ENCODE measurements at regions not wholly inside any gene's neighbourhood (a gene's known extent, or its start where the extent isn't known, plus 50 kb on each side); places are given as distances from the start of the nearest gene placed in this dataset.

- DNase-seq (no peak), ATAC-seq (no peak)
- in situ Hi-C loops (cut with MboI; ENCODE audit: low sequenced_read_pairs in 4 of 4) (no loop called here), intact Hi-C loops (cut with DNase I; ENCODE audit: low total_unique reads) (no loop called here)
- no peak for TF ChIP-seq POLR2A (IDR thresholded peaks at IDR 0.05)
- TF ChIP-seq, protein P1, sequence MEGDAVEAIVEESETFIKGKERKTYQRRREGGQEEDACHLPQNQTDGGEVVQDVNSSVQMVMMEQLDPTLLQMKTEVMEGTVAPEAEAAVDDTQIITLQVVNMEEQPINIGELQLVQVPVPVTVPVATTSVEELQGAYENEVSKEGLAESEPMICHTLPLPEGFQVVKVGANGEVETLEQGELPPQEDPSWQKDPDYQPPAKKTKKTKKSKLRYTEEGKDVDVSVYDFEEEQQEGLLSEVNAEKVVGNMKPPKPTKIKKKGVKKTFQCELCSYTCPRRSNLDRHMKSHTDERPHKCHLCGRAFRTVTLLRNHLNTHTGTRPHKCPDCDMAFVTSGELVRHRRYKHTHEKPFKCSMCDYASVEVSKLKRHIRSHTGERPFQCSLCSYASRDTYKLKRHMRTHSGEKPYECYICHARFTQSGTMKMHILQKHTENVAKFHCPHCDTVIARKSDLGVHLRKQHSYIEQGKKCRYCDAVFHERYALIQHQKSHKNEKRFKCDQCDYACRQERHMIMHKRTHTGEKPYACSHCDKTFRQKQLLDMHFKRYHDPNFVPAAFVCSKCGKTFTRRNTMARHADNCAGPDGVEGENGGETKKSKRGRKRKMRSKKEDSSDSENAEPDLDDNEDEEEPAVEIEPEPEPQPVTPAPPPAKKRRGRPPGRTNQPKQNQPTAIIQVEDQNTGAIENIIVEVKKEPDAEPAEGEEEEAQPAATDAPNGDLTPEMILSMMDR (IDR thresholded peaks at IDR 0.05 in 4 of 5, conservative IDR thresholded peaks at IDR 0.05 in 1 of 5) = no peak
- no peak overlapping the region for H3K27ac ChIP-seq
- no peaks in the 10 kb centered on the region for H3K27me3 ChIP-seq
- H3K36me3 ChIP-seq = no peaks in the 10 kb centered on the region
- no peaks in the 10 kb centered on the region for H3K4me1 ChIP-seq
- no peaks in the 10 kb centered on the region for H3K9me3 ChIP-seq
- no peak overlapping the region for H3K4me3 ChIP-seq
These were observed 967.0 kb upstream of the NRXN1 start for GRCh38 chr2:51998890-51999289.

DNA sequence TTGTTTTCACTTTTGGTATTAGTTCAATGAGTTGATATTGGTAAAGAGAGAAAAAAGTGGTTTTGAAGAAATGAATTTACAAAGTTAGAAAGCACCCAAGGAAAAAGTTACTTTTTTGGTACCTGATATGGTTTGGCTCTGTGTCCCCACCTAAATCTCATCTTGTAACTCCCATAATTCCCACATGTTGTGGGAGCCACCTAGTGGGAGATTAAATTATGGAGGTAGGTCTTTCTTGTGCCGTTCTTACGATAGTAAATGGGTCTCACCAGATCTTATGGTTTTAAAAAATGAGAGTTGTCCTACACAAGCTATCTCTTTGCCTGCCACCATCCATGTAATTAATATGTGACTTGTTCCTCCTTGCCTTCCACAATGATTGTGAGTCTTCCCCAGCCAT, 965.6 kb upstream of the NRXN1 start:
- Histone ChIP-seq H3K27ac (no peak overlapping the region), H3K36me3 (no peaks in the 10 kb centered on the region), H3K27me3 (no peaks in the 10 kb centered on the region), H3K9me3 (no peaks in the 10 kb centered on the region), H3K4me1 (no peaks in the 10 kb centered on the region), H3K4me3 (no peak overlapping the region)
- in situ Hi-C loops (cut with MboI; ENCODE audit: low sequenced_read_pairs in 4 of 4) (no loop called here), intact Hi-C loops (cut with DNase I; ENCODE audit: low total_unique reads) (no loop called here)
- DNase-seq = no peak
- TF ChIP-seq, protein P1 (IDR thresholded peaks at IDR 0.05 in 4 of 5, conservative IDR thresholded peaks at IDR 0.05 in 1 of 5) = no peak
- TF ChIP-seq POLR2A (IDR thresholded peaks at IDR 0.05) = no peak
- ATAC-seq = no peak

DNA sequence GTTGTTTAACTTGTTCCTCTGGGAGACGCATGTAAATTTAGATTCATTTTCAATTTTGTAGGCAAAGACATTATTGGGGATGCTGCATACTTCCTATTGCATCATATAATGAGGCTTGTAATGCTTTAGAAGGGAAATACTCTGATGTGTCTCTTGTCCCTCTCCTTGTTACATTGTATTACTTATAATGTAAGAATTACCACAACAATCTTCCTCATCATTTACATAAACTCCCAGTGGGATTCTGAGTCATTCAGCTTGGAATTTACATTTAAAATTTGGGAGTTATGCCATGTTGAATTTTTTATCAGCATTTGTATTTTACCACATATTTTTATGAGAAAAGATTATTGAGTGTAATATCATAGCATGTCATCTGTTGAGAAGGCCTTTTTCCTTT, 963.4 kb upstream of the NRXN1 start:
- no peak for ATAC-seq
- no peak overlapping the region for H3K4me3 ChIP-seq
- H3K9me3 ChIP-seq = no peaks in the 10 kb centered on the region
- no peak for DNase-seq
- H3K27me3 ChIP-seq = no peaks in the 10 kb centered on the region
- no peaks in the 10 kb centered on the region for H3K4me1 ChIP-seq
- TF ChIP-seq, protein P1 (IDR thresholded peaks at IDR 0.05 in 4 of 5, conservative IDR thresholded peaks at IDR 0.05 in 1 of 5) = no peak
- TF ChIP-seq POLR2A (IDR thresholded peaks at IDR 0.05) = no peak
- H3K36me3 ChIP-seq = no peaks in the 10 kb centered on the region
- intact Hi-C loops (cut with DNase I; ENCODE audit: low total_unique reads) = no loop called here
- no peak overlapping the region for H3K27ac ChIP-seq
- in situ Hi-C loops (cut with MboI; ENCODE audit: low sequenced_read_pairs in 4 of 4) = no loop called here

- no peak for ATAC-seq
These were observed 962.3 kb upstream of the NRXN1 start for GRCh38 chr2:51994123-51994763.

More at GRCh38 chr2:51994123-51994763, 962.3 kb upstream of the NRXN1 start:
- intact Hi-C loops (cut with DNase I; ENCODE audit: low total_unique reads) (no loop called here), in situ Hi-C loops (cut with MboI; ENCODE audit: low sequenced_read_pairs in 4 of 4) (no loop called here)
- no peaks in the 10 kb centered on the region for H3K9me3 ChIP-seq
- no peaks in the 10 kb centered on the region for H3K4me1 ChIP-seq
- DNase-seq = no peak
- no peak overlapping the region for H3K27ac ChIP-seq
- TF ChIP-seq, protein P1 (IDR thresholded peaks at IDR 0.05 in 4 of 5, conservative IDR thresholded peaks at IDR 0.05 in 1 of 5) = no peak
- no peak for TF ChIP-seq POLR2A (IDR thresholded peaks at IDR 0.05)
- no peaks in the 10 kb centered on the region for H3K36me3 ChIP-seq
- H3K4me3 ChIP-seq = no peak overlapping the region
- H3K27me3 ChIP-seq = no peaks in the 10 kb centered on the region

Data from gastrocnemius medialis (tissue), 4 donors.